VCaP (cell line): ENCODE measurements at regions not wholly inside any gene's neighbourhood (a gene's known extent, or its start where the extent isn't known, plus 50 kb on each side); places are given as distances from the start of the nearest gene placed in this dataset.

ENCODE experiments used
- H3K27ac ChIP-seq: fragments of 450-650 bp; 2 replicates; pipeline ENCODE4 v1.5.1; 2017
- TF ChIP-seq, protein P1 (sequence below): fragments of 450-650 bp; conservative IDR thresholded peaks from 2 replicates; pipeline ENCODE4 v1.5.1; 2017; ENCODE audit warnings: mild to moderate bottlenecking, moderate library complexity

DNA sequence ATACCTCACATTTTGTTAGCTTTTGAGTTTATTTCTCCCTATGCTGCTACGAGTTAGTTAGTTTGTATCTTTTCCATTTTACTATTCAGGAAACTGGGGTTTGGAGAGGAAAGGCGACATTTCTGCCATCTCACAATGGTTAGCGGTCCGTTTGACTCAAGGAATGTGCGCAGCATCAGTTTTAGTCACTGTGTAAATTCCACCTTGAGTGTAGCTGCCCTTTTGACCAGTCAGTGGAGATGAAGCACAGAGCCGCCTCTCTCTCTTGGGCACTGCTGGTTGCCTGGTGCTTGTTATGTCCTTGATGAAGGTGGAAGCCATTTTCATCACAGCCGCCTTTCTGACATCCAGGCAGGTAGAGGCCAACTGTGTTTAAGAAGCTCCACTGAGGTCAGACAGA lies 185.5 kb downstream of the SCP2D1 start:
- no peak overlapping the region for H3K27ac ChIP-seq
- TF ChIP-seq, protein P1, sequence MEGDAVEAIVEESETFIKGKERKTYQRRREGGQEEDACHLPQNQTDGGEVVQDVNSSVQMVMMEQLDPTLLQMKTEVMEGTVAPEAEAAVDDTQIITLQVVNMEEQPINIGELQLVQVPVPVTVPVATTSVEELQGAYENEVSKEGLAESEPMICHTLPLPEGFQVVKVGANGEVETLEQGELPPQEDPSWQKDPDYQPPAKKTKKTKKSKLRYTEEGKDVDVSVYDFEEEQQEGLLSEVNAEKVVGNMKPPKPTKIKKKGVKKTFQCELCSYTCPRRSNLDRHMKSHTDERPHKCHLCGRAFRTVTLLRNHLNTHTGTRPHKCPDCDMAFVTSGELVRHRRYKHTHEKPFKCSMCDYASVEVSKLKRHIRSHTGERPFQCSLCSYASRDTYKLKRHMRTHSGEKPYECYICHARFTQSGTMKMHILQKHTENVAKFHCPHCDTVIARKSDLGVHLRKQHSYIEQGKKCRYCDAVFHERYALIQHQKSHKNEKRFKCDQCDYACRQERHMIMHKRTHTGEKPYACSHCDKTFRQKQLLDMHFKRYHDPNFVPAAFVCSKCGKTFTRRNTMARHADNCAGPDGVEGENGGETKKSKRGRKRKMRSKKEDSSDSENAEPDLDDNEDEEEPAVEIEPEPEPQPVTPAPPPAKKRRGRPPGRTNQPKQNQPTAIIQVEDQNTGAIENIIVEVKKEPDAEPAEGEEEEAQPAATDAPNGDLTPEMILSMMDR: no peak

DNA sequence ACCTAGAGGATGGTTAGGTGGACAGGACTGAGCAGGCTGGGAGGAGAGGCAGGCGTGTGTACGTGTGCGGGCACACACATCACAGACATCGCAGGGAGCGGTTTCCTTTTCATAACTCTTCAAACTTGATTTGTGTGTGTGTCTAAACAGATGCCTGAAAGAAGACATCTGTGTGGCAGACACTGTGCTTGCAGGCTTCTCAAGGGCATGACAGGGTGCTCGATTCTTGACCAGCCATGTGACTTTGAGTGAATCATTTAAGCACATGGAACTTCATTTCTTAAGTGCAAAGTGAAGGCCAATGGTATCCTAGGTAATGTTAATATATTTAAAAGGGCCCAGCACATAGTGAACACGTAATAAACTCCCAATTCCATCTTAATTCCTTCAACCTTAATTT lies 186.5 kb downstream of the SCP2D1 start:
- no peak overlapping the region for H3K27ac ChIP-seq
- TF ChIP-seq, protein P1: no peak

DNA sequence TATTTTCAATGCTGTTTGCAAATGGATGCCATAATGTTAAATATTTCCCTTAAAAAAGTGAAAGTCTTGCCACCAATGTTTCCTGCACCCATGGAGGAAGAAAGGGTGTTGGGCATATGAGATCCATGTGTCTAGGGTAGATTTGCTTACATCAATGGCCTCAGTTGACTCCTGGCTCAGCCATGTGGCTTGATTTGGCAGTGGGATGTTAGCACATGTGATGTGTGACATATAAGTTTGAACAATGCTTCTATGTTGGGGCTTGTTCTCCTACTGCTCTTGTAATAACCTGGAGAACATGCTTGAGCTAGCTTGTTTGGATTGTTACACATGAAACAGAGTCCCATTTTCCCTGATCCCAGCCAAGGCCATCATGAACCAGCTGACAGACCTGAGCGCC lies 187.6 kb downstream of the SCP2D1 start:
- TF ChIP-seq, protein P1: no peak
- no peak overlapping the region for H3K27ac ChIP-seq

DNA sequence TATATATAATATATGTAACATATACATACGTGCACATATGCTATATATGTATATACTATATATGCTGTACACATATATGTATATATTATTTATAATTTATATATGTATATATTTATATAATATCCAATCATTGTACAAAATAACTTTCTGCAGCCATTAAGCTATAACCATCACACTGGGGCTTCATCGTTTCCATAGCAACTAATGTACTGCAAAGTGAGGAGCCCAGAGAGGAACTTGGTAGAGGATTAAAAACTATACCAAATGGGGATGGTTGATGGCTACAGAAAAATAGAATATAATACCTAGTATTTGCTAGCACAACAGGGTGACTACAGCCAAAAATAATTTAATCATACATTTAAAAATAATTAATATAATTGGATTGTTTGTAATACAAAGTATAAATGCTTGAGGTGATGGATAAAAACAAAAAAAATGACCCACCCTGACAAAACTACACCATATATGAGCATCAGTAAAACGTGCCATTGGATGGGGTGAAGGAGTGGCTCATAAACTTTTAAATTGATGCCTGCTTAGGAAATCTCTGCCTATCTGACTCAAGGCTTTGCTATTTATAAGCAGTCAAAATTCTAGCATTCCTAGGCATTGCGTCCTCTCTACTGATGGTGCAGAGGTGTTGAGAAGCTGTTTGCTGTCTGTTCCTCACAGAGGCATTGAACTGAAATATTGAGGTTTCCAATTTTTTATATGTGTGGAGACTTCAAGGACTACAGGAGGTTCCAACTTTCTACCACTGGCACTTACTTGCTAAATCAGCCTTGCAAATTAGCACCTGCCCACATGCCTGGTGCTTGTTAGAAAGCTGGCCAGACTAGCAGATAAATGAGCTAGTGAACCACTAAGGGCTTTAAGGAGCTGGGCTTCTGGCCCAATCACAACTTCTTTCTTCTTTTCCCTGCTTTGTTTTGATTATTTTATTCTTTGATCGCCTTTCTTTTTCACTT lies 190.1 kb downstream of the SCP2D1 start:
- H3K27ac ChIP-seq: no peak overlapping the region
- TF ChIP-seq, protein P1: no peak

DNA sequence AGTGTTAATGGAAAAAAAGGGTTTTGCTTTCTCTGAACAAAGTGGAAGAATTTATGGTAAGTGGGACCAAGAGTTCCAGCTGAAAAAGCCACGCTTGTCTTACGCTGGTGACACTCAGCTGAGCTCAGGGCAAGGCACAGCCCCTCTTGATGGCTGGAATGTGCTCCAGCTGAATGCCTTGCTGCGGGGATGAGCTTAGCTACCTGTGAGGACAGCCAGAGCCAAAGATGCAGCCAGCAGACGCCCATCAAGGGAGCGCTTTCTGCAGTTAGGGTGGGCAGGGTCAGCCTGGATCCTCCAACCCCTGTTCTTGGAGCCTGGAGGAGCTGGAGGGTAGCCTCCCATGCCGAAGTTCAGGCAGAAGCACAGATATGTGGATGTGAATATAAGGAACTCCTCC lies 191.4 kb downstream of the SCP2D1 start:
- TF ChIP-seq, protein P1: no peak
- H3K27ac ChIP-seq: no peak overlapping the region

DNA sequence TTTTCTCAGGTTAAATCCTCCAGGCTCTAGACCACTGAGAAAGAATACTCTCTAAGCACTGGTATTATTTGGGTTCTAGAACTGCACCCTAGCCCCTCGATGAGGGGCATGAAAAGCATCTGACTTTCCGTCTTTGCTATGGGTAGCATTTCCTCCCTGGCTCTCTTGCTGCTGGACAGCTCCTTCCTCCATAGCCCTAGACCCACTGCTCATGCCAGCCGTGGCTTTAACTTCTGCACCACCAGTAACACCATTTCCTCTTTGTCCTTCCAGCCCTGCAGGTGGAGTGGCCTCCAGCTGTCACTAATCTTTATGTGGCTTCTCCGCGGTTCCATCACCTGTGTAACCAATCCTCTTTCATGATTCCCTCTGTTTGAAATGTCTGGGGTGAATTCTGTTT lies 194.9 kb downstream of the SCP2D1 start:
- TF ChIP-seq, protein P1: no peak
- H3K27ac ChIP-seq: no peak overlapping the region

DNA sequence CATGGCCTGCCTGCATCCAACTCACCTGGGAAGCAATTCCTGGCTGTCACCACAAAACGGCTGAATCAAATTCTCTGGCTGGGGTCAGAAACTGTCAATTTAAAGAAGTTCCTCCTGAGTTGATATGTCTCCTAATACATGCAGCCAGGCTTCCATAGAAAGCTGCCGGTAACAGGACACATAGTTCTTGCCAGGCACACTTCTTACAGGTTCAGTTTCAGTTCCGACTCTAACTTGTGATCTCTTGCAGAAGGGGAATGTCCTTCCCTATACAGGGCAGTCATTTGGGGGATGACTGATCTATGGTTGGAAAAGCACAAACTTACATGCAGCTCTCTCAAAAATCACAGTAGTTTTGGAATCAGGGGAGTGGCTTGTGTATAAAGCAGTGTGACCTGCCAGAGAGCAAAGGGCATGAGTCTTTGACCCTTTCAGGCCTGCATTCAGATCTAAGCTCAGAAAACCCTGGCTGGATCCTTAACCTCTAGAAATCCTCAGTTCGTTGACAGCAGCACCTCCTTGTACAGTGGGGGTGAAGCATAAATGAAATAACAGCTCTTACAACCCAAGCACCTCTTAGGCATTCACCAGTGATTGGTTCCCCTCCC lies 195.6 kb downstream of the SCP2D1 start:
- TF ChIP-seq, protein P1: no peak
- H3K27ac ChIP-seq: no peak overlapping the region
